Frontal cortex (tissue), 3 donors: ENCODE measurements at regions not wholly inside any gene's neighbourhood (a gene's known extent, or its start where the extent isn't known, plus 50 kb on each side); places are given as distances from the start of the nearest gene placed in this dataset.
"Not testable (repeated sequence)": the region's sequence is repeated elsewhere in the genome, so short reads cannot be mapped to it uniquely, and the experiment has no call there.

ENCODE experiments used
- DNase-seq, 2 donors: peaks; one replicate each; pipeline ENCODE4 v3.0.0; 2012; ENCODE audit warnings: low spot score in 2 of 2
- FAIRE-seq: peaks from 2 replicates; lab custom pipeline; 2012; peaks lifted over from hg19 to GRCh38; lab: Jason Lieb, UNC
- donor health status: control.
- donor health status: control.
- donor health status: control.

DNA sequence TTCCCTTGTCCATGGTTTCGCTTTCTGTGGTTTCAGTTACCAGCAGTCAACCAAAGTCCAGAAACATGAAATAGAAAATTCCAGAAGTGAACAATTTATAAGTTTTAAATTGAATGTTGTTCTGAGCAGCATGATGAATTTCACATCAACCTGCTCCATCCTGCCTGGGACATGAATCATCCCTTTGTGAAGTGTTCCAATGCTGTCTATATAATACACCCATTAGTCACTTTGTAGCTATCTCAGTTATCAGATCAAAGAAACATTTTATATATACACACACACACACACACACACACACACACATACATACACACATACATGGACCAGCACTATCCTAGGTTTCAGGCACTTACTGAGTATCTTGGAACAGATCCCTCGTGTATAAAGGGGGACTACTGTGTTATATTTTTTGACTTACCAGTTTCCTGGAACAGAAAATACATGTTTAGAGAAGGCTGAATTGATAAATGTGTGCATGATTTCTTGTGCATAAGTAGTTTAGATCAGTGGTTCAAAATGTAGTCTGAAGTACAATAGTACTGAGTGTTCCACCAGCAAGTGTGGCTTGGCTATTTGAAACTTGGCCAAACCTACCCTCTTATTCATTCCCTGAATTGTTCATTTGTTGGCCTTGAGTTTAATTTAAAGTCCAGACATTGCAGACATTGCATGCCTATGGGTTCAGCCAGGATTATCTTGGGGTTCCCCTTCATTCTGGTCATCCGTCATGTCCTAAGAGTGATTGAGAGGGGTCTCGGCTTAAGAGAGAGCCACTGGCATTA, 510.0 kb downstream of the GADD45G start:
- DNase-seq (no peak), FAIRE-seq (no peak)

DNA sequence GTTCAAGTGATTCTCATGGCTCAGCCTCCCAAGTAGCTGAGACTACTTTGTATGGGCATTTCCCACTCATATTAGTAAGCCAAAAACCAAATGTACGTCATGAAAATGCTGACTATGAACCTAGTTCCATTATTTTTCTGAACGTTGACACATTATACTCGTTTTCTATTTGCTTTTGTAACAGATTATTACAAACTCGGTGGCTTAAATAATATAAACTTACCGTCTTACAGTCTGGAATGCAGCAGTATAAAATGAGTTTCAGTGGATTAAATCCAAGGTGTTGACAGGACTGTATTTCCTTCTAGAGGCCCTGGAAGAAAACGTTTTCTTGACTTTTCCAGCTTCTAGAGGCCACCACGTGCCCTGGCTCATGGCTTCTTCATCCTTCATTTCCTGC, 517.0 kb downstream of the GADD45G start:
- FAIRE-seq: no peak

DNA sequence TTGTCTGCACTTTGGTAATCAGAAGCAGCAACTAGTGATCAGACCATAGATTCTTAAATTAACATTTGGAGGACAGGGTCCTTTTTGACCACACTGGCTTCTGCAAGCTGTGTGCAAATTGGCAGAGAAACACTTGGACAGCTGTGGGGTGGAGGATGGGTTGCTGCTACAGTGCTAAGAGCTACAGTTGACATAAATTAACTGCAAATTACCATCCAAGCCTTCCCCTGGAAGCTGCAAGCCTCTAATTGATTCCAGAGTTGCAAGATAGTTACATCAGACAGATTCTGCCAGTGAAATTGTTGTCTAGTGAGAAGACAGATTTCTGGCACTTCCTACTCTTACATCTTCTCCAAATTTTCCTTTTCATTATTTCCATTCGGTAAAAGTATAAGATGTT, 517.7 kb downstream of the DIRAS2 start:
- DNase-seq (no peak), FAIRE-seq (no peak)

More for the DNA sequence above, 517.0 kb downstream of the GADD45G start:
- DNase-seq: no peak

DNA sequence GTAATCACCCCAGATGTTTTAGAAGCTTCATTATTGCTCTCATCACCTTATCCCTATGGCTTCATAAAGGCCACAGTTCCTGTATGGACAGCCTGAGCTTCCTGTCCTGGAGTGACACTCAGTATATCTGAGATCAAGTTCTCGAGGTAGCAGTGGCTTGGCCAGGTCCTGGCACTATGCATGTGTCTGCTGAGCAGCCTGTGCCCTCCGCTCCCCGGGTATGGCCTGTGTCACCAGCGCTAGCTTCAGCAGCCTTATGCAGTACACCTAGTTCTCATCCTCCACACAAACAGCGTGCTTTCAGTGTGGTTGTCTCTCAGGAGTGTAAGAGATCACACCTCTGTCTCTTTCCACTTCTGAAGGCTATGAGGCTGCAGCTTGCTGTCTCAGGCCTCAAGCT, 514.7 kb downstream of the DIRAS2 start:
- FAIRE-seq: no peak
- DNase-seq: no peak

DNA sequence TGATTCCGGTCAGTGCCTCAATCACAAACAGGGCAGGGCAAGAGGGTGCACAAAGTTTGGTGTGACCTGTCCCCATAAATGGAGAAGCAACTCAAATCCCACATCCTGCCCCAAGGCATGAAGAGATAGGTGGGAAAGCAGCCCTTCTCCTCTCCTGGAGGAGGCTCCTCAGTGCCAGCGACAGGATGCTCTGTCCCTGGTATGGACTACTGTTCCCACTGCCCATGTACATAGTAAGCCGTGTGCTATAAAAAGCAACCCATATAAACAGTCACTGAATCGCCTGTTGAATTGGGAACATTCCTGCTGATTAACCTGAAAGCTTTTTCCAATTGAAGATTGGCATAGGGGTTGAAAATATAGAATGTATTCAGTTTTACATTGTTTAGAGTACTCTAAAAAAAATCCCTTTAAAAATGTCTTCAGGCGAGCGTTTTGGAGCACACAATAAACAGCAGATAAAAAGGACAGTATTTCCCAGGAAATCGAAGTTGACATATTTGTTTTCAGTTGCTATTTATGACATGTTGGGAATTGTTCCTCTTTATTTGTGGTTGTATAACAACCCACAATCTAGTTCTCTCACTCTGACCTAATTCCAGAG, 513.9 kb downstream of the DIRAS2 start:
- DNase-seq (no peak), FAIRE-seq (no peak)

DNA sequence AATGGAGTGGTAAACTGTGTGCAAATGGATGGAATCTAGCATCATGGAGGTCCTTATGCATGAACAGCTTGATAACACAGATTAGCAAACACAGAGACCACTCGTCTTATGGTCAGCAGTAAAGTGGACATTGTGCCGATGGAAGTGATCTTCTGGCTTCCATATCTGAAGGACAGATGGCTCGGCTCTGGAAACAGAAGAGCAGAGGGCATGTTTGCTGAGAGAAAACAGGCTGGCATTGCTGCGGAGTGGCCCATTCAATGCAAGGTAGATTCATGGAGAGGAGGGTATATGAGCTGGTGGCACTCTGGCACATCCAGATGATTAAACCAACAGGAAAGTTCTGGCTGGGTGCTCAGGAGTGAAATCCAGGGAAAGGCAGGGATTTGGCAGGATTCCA, 513.2 kb downstream of the DIRAS2 start:
- DNase-seq (no peak), FAIRE-seq (no peak)

DNA sequence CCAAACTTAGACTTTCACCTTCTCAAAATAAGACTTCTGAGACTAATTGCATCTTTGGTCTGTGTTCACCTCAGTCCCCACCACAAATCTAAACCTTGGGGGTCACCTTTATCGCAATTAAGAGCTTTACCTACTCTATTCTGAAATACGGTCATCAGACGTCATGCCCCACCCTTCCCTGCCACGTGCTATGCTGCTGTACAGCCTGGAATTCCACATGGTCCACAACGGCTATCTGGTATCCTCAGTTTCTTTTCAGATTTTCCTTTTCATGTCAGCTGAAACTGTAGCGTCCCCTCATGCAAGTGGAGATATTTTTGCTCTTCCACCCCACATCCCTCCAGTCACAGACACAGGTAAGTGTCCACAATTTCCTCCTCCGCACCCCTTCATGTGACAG, 511.1 kb downstream of the DIRAS2 start:
- DNase-seq (no peak), FAIRE-seq (no peak)

DNA sequence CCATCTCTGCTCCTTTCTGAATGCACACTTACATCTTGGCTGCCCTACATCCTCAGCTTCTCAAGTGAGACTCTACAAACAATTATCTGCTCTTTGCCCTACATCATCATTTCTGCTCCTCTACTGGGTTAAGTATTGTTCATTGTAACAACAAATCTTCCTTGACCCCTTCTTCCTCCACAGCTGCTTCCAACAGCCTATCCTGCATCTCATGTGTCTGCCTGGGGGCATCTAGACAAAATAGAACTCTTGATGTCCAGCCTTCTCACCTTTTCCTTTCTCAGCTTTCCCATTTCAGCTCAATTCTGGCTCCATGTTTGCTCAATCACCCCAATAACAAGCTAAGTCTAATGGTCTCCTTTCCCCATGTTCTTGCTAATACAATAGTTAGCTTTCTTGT, 509.8 kb downstream of the DIRAS2 start:
- DNase-seq (no peak), FAIRE-seq (no peak)

DNA sequence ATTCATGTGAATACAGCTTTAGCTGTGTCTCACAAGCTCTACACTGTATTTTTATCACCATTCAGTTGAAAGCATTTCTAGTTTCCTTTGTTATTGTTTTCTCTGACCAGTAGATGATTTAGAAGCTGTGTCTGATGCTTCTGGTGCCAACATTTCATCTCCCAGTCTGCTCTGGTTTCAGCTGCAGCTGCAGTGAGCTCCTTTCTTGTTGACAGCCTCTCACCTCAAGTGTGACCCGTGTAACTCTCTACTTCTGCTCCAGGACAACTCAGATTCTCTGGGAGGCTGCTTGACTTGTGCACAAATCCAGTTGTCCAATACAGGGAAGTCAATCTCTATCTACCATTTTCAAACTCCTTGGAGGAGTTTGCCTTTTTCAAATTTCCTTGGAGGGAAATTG, 504.8 kb downstream of the DIRAS2 start:
- FAIRE-seq (no peak), DNase-seq (no peak)

DNA sequence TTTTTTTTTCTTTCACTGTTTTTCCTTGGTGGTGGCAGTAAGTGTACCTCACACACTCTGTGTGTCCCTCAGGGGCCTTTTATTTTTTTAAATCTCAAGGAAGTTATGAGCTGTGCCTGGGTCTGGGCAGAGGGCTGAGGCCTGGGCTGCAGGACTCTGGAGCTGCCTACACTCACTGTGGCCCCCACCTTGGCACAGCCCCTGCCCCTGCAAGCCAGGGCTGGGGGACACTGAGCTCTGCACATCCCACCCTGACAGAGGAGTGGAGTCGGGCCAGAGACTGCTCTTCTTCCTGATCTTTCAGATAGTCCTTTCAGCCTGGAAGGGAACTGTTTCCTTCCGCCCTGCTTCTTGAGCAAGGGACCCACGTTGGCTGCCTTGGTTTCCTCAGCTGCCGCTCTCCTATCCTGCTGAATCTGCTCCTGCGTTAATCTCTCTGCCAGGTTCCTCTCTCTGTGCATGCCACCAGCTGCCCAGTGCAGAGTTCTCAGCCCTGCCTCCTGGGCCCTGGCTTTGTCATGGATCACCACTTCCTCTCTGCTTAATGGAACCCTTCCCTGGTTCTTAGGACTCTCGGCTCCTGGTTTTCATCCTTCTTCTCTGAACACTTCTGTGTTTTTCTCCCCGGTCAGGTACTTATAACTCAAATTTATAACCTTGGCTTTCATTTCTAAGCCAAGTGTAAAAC, 502.3 kb downstream of the DIRAS2 start:
- FAIRE-seq (no peak), DNase-seq (no peak)

DNA sequence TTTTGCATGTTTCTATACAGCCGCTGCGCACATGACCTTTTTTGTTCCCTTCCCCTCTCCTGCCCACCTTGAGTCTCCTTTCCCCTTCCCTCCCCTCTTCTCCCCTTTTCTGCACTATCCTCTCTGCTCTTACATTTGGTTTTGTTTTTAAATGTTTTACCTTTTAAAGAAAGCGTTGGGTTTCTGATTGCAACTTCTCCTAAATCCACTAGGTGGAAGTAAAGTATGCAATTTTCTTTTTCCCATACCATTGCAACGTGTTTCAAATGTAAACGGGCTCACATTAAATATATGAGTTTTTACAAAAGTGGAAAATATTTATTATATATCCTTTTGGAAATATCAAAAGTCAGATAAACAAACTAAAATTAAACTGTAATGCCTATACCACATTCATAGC, 500.9 kb downstream of the DIRAS2 start:
- FAIRE-seq: peak; percentile 69
- DNase-seq: peak in 1 of 2 donors; percentile 11

DNA sequence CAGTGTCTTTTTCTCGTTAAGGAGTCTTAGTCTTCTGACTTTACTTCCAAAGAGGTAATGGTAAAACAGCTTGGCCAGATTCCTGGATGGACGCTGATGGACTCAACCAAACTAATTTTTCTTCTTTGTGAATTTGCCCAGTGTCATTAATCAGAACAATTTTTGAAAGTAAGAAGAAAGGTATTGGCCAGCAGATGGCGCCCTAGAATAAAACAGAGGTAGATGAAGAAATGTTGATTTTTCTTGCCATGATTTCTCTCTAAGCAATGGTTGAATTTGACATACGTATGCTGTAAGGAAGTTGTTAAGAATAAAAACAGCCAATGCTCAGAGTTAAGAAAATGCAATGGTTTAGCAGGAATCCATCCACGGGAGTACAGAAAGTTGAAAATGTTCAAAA, 500.0 kb downstream of the DIRAS2 start:
- DNase-seq (no peak), FAIRE-seq (no peak)

DNA sequence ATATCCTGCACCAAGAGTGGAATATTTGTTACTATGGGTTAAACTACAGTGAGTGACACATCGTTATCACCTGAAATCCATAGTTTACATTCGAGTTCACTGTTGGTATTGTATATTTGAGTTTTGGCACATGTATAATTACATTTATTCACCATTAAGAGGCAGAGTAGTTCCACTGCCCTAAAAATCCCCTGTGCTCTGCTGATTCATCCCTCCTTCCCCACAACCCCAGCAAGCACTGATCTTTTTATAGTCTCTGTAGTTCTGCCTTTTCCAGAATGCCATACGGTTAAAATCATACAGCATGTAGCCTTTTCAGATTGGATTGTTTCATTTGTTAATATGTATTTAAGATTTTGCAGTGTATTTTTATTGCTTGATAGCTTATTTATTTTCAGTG, 495.2 kb downstream of the DIRAS2 start:
- no peak for FAIRE-seq

DNA sequence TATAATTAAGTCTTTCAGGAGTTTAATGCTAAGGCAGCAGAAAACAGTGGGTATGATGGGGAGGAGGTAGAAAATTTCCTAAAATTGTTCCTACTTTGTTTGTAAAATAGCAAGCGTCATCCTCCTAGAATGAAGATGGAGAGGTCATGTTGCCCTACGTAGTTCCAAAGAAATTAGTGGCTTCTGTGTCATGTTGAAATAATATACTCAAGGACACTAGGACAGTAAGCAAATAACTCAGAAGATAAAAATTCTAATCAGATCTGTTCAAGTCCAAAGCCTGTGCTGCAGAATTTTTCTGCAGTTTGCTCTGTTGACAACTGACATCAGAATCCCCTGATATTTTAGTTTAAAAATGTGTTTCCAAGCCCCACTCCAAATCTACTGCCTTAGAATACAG, 486.3 kb downstream of the DIRAS2 start:
- DNase-seq (no peak), FAIRE-seq (no peak)

More for the DNA sequence above, 495.2 kb downstream of the DIRAS2 start:
- no peak for DNase-seq

DNA sequence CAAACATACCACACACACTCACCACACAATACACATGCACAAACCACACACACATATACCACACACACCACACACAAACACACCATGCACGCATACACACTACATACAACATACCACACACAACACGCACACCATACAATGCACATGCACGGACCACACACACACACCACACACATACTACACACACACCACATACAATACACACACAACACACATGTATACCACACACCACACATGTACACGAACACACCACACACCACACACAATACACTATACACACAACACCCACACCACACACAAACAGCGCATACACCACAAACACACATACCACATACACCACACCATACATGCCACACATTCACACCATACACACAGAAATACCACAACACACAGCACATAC, 480.3 kb downstream of the DIRAS2 start:
- FAIRE-seq (no peak), DNase-seq (no peak)

DNA sequence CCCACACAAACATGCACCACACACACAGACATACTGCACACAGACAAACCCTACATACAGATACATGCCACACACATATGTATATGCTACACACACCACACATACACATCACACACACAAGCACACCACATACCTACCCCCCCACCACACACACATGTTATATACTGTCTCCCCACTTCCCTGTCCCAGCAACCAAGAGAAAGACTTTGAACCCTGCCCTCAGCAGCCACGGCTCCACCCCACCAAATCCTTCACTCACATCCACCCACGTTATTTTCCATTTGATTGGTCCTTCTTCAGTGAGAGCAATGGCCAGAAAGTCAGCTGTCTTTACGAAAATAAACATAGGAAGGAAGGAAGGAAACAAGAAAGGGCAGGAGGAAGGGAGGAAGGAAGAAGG, 479.8 kb downstream of the DIRAS2 start:
- FAIRE-seq (no peak), DNase-seq (no peak)

DNA sequence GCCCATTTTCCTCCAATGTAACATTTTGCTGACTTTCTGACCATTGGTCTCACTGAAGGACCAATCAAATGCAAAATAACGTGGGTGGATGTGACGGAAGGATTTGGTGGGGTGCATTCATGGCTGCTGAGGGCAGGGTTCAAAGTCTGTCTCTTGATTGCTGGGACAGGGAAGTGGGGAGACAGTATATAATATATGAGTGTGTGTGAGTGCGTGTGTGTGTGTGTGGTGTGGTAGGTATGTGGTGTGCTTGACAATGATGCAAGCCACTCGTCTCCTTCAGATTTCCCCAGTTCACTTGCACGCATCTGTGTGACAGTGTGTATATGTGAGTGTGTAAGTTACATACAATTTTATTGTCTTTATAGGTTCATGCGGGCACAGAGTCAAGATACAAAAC, 477.3 kb downstream of the DIRAS2 start:
- no peak for DNase-seq
- FAIRE-seq: no peak

DNA sequence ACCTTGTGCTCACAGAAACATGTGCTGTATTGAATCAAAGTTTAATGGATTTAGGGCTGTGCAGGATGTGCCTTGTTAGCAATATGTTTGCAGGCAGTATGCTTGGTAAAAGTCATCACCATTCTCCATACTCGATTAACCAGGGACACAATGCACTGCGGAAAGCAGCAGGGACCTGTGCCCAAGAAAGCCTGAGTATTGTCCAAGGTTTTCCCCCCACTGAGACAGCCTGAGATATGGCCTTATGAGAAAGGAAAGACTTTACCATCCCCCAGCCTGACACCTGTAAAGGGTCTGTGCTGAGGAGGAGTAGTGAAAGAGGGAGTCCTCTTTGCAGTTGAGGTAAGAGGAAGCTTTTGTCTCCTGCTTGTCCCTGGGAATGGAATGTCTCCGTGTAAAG, 476.2 kb downstream of the DIRAS2 start:
- not testable (repeated sequence) for FAIRE-seq, DNase-seq

DNA sequence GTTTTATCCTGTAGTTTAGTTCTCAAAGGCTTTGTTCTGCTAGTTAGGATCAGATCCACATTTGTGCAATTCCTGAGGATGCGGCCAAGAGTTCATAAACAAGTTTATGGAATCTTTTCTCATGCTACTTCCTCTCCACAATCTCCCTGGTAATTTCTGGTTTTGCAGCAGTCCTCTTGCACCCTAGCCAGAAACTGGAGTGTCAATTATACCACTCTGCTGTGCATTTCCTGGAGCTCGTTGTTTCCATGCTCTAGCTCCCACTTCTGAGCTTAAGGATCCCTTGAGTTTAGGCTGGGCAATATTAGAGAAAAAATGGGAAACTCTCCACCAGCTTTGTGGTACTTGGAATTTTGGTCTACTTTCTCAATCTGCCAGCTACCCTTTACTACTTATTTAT, 474.7 kb downstream of the DIRAS2 start:
- FAIRE-seq: no peak
- no peak for DNase-seq

DNA sequence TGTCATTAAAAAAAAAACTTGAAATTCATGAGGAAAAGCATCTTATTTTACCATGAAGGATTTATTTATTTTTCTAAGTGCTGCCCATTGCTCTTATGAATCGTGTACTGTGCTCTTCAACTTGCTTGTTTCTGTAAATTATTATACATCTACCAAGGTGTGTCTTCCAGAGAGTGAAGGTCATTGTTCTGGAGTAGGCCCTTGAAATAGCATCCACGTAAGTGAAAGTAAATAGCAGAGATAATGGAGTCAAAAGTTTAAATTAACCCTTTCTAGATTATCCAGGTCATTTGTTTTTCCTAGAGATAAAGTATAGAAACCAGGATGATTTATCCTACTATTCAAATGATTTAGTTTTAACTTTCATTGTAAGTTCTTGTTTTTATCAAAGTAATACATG, 473.1 kb downstream of the DIRAS2 start:
- no peak for DNase-seq
- FAIRE-seq: no peak

DNA sequence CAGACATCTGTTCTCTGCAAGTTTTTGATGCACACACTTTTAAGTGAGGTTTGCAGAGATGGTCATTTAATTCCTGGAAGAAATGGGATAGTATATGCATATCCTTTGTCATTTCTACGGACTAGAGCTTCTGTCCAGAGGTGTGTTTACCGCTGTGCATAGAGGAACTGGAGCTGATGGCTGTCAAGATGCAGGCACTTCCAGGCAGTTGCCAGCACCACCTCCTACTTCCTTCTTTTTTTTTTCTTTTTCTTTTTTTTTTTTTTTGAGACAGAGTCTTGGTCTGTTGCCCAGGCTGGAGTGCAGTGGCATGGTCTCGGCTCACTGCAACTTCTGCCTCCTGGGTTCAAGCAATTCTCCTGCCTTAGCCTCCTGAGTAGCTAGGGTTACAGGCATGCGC, 468.7 kb downstream of the DIRAS2 start:
- not testable (repeated sequence) for FAIRE-seq, DNase-seq
